ENCODE measurements at regions not wholly inside any gene's neighbourhood (a gene's known extent, or its start where the extent isn't known, plus 50 kb on each side); places are given as distances from the start of the nearest gene placed in this dataset.
"Not testable (repeated sequence)": the region's sequence is repeated elsewhere in the genome, so short reads cannot be mapped to it uniquely, and the experiment has no call there.

- Histone ChIP-seq H3K4me3 (no peak overlapping the region), H3K27ac (replicated peaks) (no peak overlapping the region), H3K9me3 (replicated peaks) (no peaks in the 10 kb centered on the region), H3K27me3 (ENCODE audit: low read depth) (no peaks in the 10 kb centered on the region), H3K4me1 (no peaks in the 10 kb centered on the region), H3K36me3 (no peaks in the 10 kb centered on the region)
- DNase-seq = no peak
- intact Hi-C loops (cut with micrococcal nuclease) = no loop called here
- no peak for TF ChIP-seq CTCF (IDR thresholded peaks at IDR 0.05; ENCODE audit: borderline replicate concordance)
These were observed 97.5 kb downstream of the HNRNPD start for GRCh38 chr4:82276332-82276640.

GRCh38 chr4:82275431-82276331, 98.1 kb downstream of the HNRNPD start:
- no peaks in the 10 kb centered on the region for H3K4me1 ChIP-seq
- H3K27ac ChIP-seq (replicated peaks) = no peak overlapping the region
- no peak overlapping the region for H3K4me3 ChIP-seq
- TF ChIP-seq CTCF (IDR thresholded peaks at IDR 0.05; ENCODE audit: borderline replicate concordance) = no peak
- H3K36me3 ChIP-seq = no peaks in the 10 kb centered on the region
- intact Hi-C loops (cut with micrococcal nuclease) = no loop called here
- DNase-seq = no peak
- no peaks in the 10 kb centered on the region for H3K27me3 ChIP-seq (ENCODE audit: low read depth)
- H3K9me3 ChIP-seq (replicated peaks) = no peaks in the 10 kb centered on the region

GRCh38 chr4:82274700-82275099, 99.1 kb downstream of the HNRNPD start:
- DNase-seq; H3K27ac ChIP-seq (replicated peaks); H3K36me3 ChIP-seq; H3K4me1 ChIP-seq; H3K4me3 ChIP-seq; H3K9me3 ChIP-seq (replicated peaks); H3K27me3 ChIP-seq (ENCODE audit: low read depth); intact Hi-C loops (cut with micrococcal nuclease): not testable (repeated sequence)

- H3K4me3 ChIP-seq; DNase-seq; H3K27me3 ChIP-seq (ENCODE audit: low read depth); H3K4me1 ChIP-seq; H3K9me3 ChIP-seq (replicated peaks); H3K27ac ChIP-seq (replicated peaks); intact Hi-C loops (cut with micrococcal nuclease); H3K36me3 ChIP-seq: not testable (repeated sequence)
These were observed 101.3 kb downstream of the HNRNPD start for GRCh38 chr4:82272523-82272922.

- DNase-seq; H3K36me3 ChIP-seq; H3K4me3 ChIP-seq; H3K27ac ChIP-seq (replicated peaks); H3K27me3 ChIP-seq (ENCODE audit: low read depth); H3K4me1 ChIP-seq; intact Hi-C loops (cut with micrococcal nuclease); H3K9me3 ChIP-seq (replicated peaks): not testable (repeated sequence)
These were observed 101.8 kb downstream of the HNRNPD start for GRCh38 chr4:82271915-82272480.

GRCh38 chr4:82268826-82269193, 105.0 kb downstream of the HNRNPD start:
- H3K36me3 ChIP-seq = no peaks in the 10 kb centered on the region
- H3K27me3 ChIP-seq (ENCODE audit: low read depth) = no peaks in the 10 kb centered on the region
- no peak for DNase-seq
- H3K4me1 ChIP-seq = peaks cover 5% of the 10 kb centered on the region
- H3K4me3 ChIP-seq = no peak overlapping the region
- H3K27ac ChIP-seq (replicated peaks) = no peak overlapping the region
- H3K9me3 ChIP-seq (replicated peaks) = no peaks in the 10 kb centered on the region
- intact Hi-C loops (cut with micrococcal nuclease) = loop anchor here (10.0 kb wide), 1 partner anchor 864 kb away; no protein-coding TSS in a partner anchor
- TF ChIP-seq CTCF (IDR thresholded peaks at IDR 0.05; ENCODE audit: borderline replicate concordance) = peak; percentile 16
